ENCODE measurements at regions not wholly inside any gene's neighbourhood (a gene's known extent, or its start where the extent isn't known, plus 50 kb on each side); places are given as distances from the start of the nearest gene placed in this dataset.
"Not testable (repeated sequence)": the region's sequence is repeated elsewhere in the genome, so short reads cannot be mapped to it uniquely, and the experiment has no call there.

DNA sequence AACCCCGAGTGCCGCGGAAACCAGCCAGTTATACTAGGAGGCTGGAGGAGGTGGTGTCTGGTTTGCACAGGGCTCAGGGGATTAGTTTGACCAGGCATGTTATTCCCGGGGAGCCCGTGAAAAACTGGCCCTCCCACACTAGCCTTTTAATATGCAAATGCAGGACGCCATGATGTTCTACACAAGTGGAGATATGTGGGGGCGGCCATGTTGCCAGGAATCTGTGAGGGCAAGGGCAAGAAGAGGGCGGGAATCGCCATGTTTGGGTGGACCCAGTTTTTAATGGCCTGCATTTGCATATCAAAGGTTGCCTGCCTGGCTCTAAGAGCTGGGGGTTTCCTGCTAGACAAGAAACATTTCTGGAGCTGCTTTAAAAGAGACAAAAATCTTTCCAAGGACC is 940.7 kb downstream of the CDH18 start:
- DNase-seq (ENCODE audit: low read depth, low spot score): no peak

DNA sequence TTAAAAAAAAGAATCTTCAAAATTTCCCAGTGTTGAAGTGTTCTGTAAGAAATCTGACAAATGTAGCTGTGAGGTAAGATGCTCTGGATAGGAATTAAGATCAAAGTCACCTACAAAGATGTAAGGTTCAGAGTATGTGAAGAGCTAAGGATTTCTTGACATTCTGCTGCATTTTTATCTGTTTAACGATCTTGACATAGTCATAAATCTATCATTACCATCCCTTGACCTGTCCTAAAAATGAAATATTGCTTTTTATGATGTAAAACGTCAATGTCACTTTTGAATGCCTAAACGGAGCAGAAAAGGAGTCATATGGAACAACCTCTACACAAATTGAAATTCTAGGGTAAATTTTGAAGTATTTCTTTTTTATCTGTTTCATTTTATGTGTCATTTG is 939.3 kb downstream of the CDH18 start:
- no peak for DNase-seq (ENCODE audit: low read depth, low spot score)

DNA sequence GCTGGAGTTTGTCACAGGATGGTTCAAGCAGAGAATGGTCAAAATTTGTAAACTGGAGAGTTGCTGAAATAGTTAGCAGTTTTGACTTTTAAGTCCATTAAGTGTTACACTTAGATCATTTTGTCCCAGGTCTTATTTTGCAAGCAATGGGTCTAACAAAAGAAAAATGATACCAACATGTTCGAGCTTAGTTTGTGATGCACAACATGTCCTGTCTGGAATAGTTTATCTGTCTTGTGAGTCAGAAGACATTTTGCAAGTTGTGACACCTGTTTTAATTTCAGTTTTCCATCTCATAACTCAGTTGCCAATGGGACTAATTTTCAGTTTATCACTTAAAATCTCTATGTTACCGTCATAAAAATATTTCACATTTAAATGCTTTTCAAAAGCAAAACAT is 929.8 kb downstream of the CDH18 start:
- DNase-seq (ENCODE audit: low read depth, low spot score): no peak

GRCh38 chr5:19064094-19064493 is 923.9 kb downstream of the CDH18 start:
- DNase-seq (ENCODE audit: low read depth, low spot score): no peak

DNA sequence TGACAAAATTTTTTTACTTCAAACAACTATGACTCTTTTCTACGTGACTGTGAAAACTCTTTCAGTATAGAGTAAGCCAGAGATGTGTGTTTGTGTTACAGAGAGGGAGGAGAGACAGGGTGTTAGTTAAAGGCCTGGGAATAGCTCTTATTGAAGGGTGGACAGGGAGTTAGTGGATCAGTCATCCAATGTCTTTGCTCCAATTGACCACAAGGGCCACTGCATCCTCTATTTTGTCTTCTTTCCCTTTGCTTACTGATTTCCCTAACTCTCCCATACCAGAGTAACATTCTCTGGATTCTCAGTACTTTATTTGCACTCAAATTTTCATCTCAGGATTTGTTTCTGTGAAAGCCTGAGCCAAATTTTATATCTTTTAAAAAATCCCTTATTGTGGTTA is 920.3 kb downstream of the CDH18 start:
- DNase-seq (ENCODE audit: low read depth, low spot score): no peak

GRCh38 chr5:19098434-19098833 is 889.6 kb downstream of the CDH18 start:
- DNase-seq (ENCODE audit: low read depth, low spot score): no peak

DNA sequence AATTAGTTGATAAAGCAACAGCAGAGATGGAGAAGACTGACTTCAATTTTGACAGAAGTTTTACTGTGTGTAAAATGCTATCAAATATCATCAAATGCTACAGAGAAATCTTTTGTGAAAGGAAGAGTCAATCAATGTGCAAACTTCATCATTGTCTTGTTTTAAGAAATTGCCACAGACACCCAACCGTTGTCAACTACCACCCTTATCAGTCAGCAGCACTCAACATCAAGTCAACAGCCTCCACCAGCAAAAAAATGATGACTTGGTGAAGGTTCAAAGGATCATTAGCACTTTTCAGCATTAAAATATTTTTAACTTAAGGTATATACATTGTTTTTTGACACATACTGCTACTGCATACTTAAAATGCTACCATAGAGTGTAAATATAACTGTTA is 888.8 kb downstream of the CDH18 start:
- no peak for DNase-seq (ENCODE audit: low read depth, low spot score)

DNA sequence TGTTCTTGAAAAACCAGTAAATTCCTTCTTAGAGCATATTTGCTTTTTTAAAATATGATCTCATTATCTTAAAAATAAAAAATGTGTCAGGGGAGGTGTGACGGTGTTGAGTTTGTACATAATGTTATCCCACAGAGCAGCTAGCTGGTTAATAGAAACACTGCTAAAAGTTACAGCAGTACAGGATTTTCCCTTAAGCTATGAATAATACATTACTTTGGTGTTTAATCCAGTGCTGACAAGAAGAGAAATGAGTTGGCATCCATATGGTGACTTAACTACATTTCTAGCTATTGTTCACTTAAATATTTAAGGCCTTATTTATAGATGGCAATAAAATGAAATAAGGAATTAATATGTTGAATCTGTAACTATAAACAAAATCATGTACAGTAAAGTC is 883.1 kb downstream of the CDH18 start:
- no peak for DNase-seq (ENCODE audit: low read depth, low spot score)

DNA sequence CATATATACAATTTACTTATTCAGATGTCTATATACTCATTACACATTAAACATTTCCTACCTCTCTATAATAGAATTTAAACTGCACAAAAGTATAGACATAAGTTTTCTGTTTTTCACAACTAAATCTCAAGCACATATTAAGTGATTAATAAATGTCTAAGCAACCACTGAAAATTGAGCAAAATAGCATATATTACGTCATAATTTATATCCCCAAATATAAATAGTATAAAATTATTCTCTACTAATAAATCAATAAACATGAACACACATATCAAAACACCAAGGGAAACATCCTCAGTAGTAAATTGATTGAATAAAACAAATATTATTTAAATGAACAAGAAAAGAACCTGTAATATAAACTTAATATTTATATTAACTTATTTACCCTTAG is 865.1 kb downstream of the CDH18 start:
- DNase-seq (ENCODE audit: low read depth, low spot score): no peak

GRCh38 chr5:19125956-19126713 is 861.9 kb downstream of the CDH18 start:
- DNase-seq (ENCODE audit: low read depth, low spot score): no peak

GRCh38 chr5:19140276-19140675 is 847.7 kb downstream of the CDH18 start:
- DNase-seq (ENCODE audit: low read depth, low spot score): no peak

DNA sequence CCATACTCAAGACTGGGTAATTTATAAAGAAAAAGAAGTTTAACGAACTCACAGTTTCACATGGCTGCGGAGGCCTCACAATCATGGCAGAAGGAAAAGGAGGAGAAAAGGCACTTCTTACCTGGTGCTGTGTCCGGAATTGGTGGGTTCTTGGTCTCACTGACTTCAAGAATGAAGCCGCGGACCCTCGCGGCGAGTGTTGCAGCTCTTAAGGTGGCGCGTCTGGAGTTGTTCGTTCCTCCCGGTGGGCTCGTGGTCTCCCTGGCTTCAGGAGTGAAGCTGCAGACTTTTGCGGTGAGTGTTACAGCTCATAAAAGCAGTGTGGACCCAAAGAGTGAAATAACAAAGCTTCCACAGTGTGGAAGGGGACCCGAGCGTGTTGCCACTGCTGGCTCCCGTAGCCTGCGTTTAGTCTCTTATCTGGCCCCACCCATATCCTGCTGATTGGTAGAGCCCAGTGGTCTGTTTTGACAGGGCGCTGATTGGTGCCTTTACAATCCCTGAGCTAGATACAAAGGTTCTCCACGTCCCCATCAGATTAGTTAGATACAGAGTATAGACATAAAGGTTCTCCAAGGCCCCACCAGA is 846.0 kb downstream of the CDH18 start:
- DNase-seq (ENCODE audit: low read depth, low spot score): not testable (repeated sequence)

DNA sequence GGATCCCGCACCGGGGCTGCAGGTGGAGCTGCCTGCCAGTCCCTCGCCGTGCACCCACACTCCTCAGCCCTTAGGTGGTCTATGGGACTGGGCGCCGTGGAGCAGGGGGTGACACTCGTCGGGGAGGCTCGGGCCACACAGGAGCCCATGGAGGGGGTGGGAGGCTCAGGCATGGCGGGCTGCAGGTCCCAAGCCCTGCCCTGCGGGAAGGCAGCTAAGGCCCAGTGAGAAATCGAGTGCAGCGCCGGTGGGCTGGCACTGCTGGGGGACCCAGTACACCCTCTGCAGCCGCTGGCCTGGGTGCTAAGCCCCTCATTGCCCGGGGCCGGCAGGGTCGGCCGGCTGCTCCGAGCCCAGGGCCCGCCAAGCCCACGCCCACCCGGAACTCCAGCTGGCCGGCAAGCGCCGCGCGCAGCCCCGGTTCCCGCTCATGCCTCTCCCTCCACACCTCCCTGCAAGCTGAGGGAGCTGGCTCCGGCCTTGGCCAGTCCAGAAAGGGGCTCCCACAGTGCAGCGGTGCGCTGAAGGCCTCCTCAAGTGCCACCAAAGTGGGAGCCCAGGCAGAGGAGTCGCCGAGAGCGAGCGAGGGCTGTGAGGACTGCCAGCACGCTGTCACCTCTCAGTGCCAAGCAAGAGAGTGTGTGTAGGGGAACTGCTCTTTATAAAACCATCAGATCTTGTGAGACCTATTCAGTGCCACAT is 845.1 kb downstream of the CDH18 start:
- DNase-seq (ENCODE audit: low read depth, low spot score): not testable (repeated sequence)

- DNase-seq (ENCODE audit: low read depth, low spot score): no peak
These were observed 844.1 kb downstream of the CDH18 start for GRCh38 chr5:19143935-19144334.

GRCh38 chr5:19169426-19169825 is 818.6 kb downstream of the CDH18 start:
- no peak for DNase-seq (ENCODE audit: low read depth, low spot score)

DNA sequence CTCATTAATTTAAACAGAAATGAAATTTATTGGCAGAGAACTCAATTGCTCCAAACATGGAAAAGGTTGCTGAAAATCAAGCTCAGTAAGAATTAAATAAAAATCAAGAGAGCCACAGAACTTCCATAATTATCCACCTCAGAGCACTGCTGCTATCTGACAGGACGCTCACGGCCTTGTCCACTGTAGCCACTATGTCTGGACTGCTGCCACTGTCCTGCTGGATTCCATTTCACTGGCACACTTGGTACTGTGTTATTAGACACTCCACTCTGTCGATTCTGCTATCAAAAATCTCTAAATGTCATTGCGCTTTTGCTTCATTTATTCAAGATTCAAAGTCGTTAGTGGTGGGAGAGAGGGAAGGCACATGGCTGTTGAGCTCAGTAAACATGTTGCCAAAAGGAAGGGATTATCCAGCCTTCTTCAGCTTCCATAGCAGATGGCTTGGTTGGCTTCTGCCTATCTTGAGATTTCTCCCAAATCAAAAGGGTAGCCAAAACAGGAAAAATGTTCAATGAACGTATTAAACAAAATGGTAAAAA is 815.0 kb downstream of the CDH18 start:
- no peak for DNase-seq (ENCODE audit: low read depth, low spot score)

GRCh38 chr5:19175776-19176570 is 812.0 kb downstream of the CDH18 start:
- no peak for DNase-seq (ENCODE audit: low read depth, low spot score)

DNA sequence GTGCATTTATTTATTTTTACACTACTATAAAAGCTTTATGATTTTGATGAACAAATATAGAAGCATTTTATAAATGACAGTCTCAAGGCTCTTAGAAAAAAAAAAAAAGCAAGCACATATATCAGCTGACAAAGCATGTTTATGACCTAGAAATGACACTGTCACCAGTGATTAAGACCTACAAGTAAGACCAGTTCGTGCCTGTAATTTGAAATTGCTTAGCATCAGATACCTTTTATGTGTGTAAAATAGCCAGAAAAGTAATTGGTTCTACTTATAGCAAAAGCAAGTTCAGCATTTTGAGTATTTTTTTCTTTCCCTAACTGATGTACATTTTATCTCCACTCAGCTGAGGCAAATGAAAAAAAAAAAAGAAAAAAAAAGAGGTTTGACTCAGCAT is 808.4 kb downstream of the CDH18 start:
- DNase-seq (ENCODE audit: low read depth, low spot score): no peak

GRCh38 chr5:19189176-19189575 is 798.8 kb downstream of the CDH18 start:
- DNase-seq (ENCODE audit: low read depth, low spot score): no peak

- DNase-seq (ENCODE audit: low read depth, low spot score): no peak
These were observed 794.4 kb downstream of the CDH18 start for GRCh38 chr5:19193631-19194030.

GRCh38 chr5:19196631-19197030 is 791.4 kb downstream of the CDH18 start:
- no peak for DNase-seq (ENCODE audit: low read depth, low spot score)

DNA sequence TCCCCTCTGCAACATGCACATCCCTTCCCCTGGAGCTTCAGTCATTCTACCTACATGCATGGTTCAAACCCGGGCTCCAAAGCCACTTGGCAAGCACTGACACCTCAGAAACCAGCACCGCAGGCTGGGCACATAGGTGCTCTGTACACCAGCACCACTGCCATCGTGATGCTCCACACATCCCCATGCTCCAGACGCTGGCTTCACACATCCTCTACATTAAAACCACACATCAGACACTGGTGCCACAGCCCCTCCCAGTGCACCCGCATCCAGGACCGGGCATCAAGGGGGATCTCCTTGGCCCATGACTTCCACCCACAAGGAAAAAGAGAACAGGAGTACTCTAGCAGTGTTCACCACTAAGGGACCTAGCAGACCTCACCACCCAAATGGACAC is 787.7 kb downstream of the CDH18 start:
- no peak for DNase-seq (ENCODE audit: low read depth, low spot score)
